ENCODE measurements at regions not wholly inside any gene's neighbourhood (a gene's known extent, or its start where the extent isn't known, plus 50 kb on each side); places are given as distances from the start of the nearest gene placed in this dataset.

GRCh38 chr4:30656828-30657227, 63.3 kb upstream of the PCDH7 start (continued):
- TF ChIP-seq ZNF112 (tag by site-specific recombination; IDR thresholded peaks at IDR 0.05): no peak

GRCh38 chr4:30667919-30668318, 52.2 kb upstream of the PCDH7 start:
- H3K4me3 ChIP-seq (ENCODE audit: low read depth, low read length): no peak overlapping the region
- ChIA-PET CTCF (interaction anchor here (0.7 to 1.2 kb wide), 2 partner anchors 21 to 778 kb away, joined by 3 read pairs; no protein-coding TSS in a partner anchor), POLR2A (no interaction called here)
- H3K36me3 ChIP-seq (ENCODE audit: control insufficient read depth in 2 of 2, insufficient read depth in 1 of 2, low read length in 2 of 2): no peaks in the 10 kb centered on the region
- no peak for TF ChIP-seq ZBTB48 (tag by site-specific recombination; IDR thresholded peaks at IDR 0.05)
- no peak for TF ChIP-seq ZNF140 (tag by site-specific recombination; IDR thresholded peaks at IDR 0.05)
- no peak for TF ChIP-seq ZNF837 (tag by site-specific recombination; IDR thresholded peaks at IDR 0.05)
- TF ChIP-seq ZNF48 (tag by site-specific recombination; IDR thresholded peaks at IDR 0.05): no peak
- TF ChIP-seq TSHZ1 (tag by site-specific recombination; IDR thresholded peaks at IDR 0.05; ENCODE audit: borderline replicate concordance): no peak
- H3K9me3 ChIP-seq (ENCODE audit: control insufficient read depth, insufficient read depth, low read depth, low read length): no peaks in the 10 kb centered on the region
- H3K27ac ChIP-seq (ENCODE audit: extremely low read depth, low read depth, low read length): no peak overlapping the region
- H3K4me1 ChIP-seq (ENCODE audit: control insufficient read depth, insufficient read depth, low read length): no peaks in the 10 kb centered on the region

GRCh38 chr4:30670206-30670605, 50.0 kb upstream of the PCDH7 start:
- H3K27ac ChIP-seq (ENCODE audit: extremely low read depth, low read depth, low read length): no peak overlapping the region
- H3K4me3 ChIP-seq (ENCODE audit: low read depth, low read length): no peak overlapping the region
- no peaks in the 10 kb centered on the region for H3K36me3 ChIP-seq (ENCODE audit: control insufficient read depth in 2 of 2, insufficient read depth in 1 of 2, low read length in 2 of 2)
- no peaks in the 10 kb centered on the region for H3K9me3 ChIP-seq (ENCODE audit: control insufficient read depth, insufficient read depth, low read depth, low read length)
- ChIA-PET CTCF (no interaction called here), POLR2A (no interaction called here)
- TF ChIP-seq REPIN1 (tag by site-specific recombination; IDR thresholded peaks at IDR 0.05; ENCODE audit: low read depth) (no peak), ZNF777 (tag by site-specific recombination; IDR thresholded peaks at IDR 0.05; ENCODE audit: borderline replicate concordance) (no peak), ZNF488 (tag by site-specific recombination; IDR thresholded peaks at IDR 0.05) (no peak), ZNF544 (tag by site-specific recombination; IDR thresholded peaks at IDR 0.05) (no peak), ZNF639 (tag by site-specific recombination; IDR thresholded peaks at IDR 0.05) (no peak)
- H3K4me1 ChIP-seq (ENCODE audit: control insufficient read depth, insufficient read depth, low read length): no peaks in the 10 kb centered on the region
